Activated B cell treated with CpG ODN at 0.5 μM for 24 hours (primary cell): ENCODE measurements at regions not wholly inside any gene's neighbourhood (a gene's known extent, or its start where the extent isn't known, plus 50 kb on each side); places are given as distances from the start of the nearest gene placed in this dataset.

Source experiments
- ATAC-seq: fragments of 200-7000 bp; cut with Tn5 transposase; one replicate; pipeline ENCODE4 v1.10.0; 2021; ENCODE audit warnings: low read depth, mild to moderate bottlenecking, moderate library complexity
- CTCF ChIA-PET: fragments of 350-600 bp; sonication (Branson Sonifier 250); formaldehyde crosslinking; loops from one replicate; lab custom pipeline; 2021; ENCODE audit warnings: antibody characterized with exemption; lab: Charles Lee
- POLR2A ChIA-PET: fragments of 350-600 bp; sonication (Branson Sonifier 250); formaldehyde crosslinking; loops from one replicate; lab custom pipeline; 2021; ENCODE audit warnings: antibody characterized with exemption; lab: Charles Lee
- DNase-seq: peaks from one replicate; pipeline ENCODE4 v3.0.0; 2022
- H3K27ac Mint-ChIP-seq: one replicate; pipeline ENCODE4 v1.8.0; 2020; ENCODE audit warnings: mixed read lengths
- H3K27me3 Mint-ChIP-seq: one replicate; pipeline ENCODE4 v1.8.0; 2021; ENCODE audit warnings: mixed read lengths
- H3K36me3 Mint-ChIP-seq: one replicate; pipeline ENCODE4 v1.8.0; 2021; ENCODE audit warnings: low read depth, mixed read lengths
- H3K4me1 Mint-ChIP-seq: one replicate; pipeline ENCODE4 v1.8.0; 2021; ENCODE audit warnings: mixed read lengths
- H3K4me3 Mint-ChIP-seq: one replicate; pipeline ENCODE4 v1.8.0; 2020; ENCODE audit warnings: mild to moderate bottlenecking, mixed read lengths
- H3K9me3 Mint-ChIP-seq: one replicate; pipeline ENCODE4 v1.8.0; 2020; ENCODE audit warnings: mixed read lengths
- CTCF ChIP-seq: fragments of 200-600 bp; IDR thresholded peaks from one replicate; pipeline ENCODE4 v1.8.0; 2022; ENCODE audit warnings: antibody characterized with exemption, mild to moderate bottlenecking
- intact Hi-C: fragments of 100-400 bp; cut with micrococcal nuclease; formaldehyde crosslinking; loops from one replicate; pipeline ENCODE4 v1.15.1; 2024

GRCh38 chr10:78862328-78862640 is 206.5 kb upstream of the ZMIZ1 start:
- CTCF ChIA-PET: no interaction called here
- POLR2A ChIA-PET: no interaction called here
- Mint-ChIP-seq H3K9me3 (no peaks in the 10 kb centered on the region), H3K27me3 (peaks cover 17% of the 10 kb centered on the region), H3K27ac (no peak overlapping the region), H3K36me3 (no peaks in the 10 kb centered on the region), H3K4me3 (no peak overlapping the region), H3K4me1 (no peaks in the 10 kb centered on the region)
- no peak for DNase-seq
- intact Hi-C loops: no loop called here
- no peak for ATAC-seq
- TF ChIP-seq CTCF: no peak

GRCh38 chr10:78863140-78863905 is 205.4 kb upstream of the ZMIZ1 start:
- ATAC-seq: no peak
- intact Hi-C loops: no loop called here
- Mint-ChIP-seq H3K4me3 (no peak overlapping the region), H3K27me3 (peaks cover 13% of the 10 kb centered on the region), H3K36me3 (no peaks in the 10 kb centered on the region), H3K9me3 (no peaks in the 10 kb centered on the region), H3K4me1 (no peaks in the 10 kb centered on the region), H3K27ac (no peak overlapping the region)
- no peak for TF ChIP-seq CTCF
- POLR2A ChIA-PET: no interaction called here
- CTCF ChIA-PET: no interaction called here
- no peak for DNase-seq

GRCh38 chr10:78863906-78864239 is 204.9 kb upstream of the ZMIZ1 start:
- no peaks in the 10 kb centered on the region for H3K36me3 Mint-ChIP-seq
- intact Hi-C loops: no loop called here
- no peak for TF ChIP-seq CTCF
- DNase-seq: no peak
- H3K4me3 Mint-ChIP-seq: no peak overlapping the region
- no peak overlapping the region for H3K27ac Mint-ChIP-seq
- no peaks in the 10 kb centered on the region for H3K4me1 Mint-ChIP-seq
- peaks cover 11% of the 10 kb centered on the region for H3K27me3 Mint-ChIP-seq
- ChIA-PET POLR2A (no interaction called here), CTCF (no interaction called here)
- H3K9me3 Mint-ChIP-seq: no peaks in the 10 kb centered on the region
- no peak for ATAC-seq

- no peak for TF ChIP-seq CTCF
- Mint-ChIP-seq H3K9me3 (no peaks in the 10 kb centered on the region), H3K27ac (no peak overlapping the region), H3K36me3 (no peaks in the 10 kb centered on the region), H3K4me1 (no peaks in the 10 kb centered on the region), H3K27me3 (peaks cover 13% of the 10 kb centered on the region), H3K4me3 (no peak overlapping the region)
- POLR2A ChIA-PET: no interaction called here
- intact Hi-C loops: no loop called here
- CTCF ChIA-PET: no interaction called here
- ATAC-seq: no peak
- DNase-seq: no peak
Measured at GRCh38 chr10:78864761-78865537, 203.8 kb upstream of the ZMIZ1 start.

- DNase-seq (no peak), ATAC-seq (no peak)
- CTCF ChIA-PET: no interaction called here
- no peak for TF ChIP-seq CTCF
- intact Hi-C loops: no loop called here
- H3K27me3 Mint-ChIP-seq: peaks cover 13% of the 10 kb centered on the region
- no peak overlapping the region for H3K27ac Mint-ChIP-seq
- POLR2A ChIA-PET: no interaction called here
- H3K9me3 Mint-ChIP-seq: no peaks in the 10 kb centered on the region
- H3K36me3 Mint-ChIP-seq: no peaks in the 10 kb centered on the region
- H3K4me1 Mint-ChIP-seq: no peaks in the 10 kb centered on the region
- no peak overlapping the region for H3K4me3 Mint-ChIP-seq
Measured at GRCh38 chr10:78865538-78865875, 203.3 kb upstream of the ZMIZ1 start.
